Ishikawa (cell line): ENCODE measurements at regions not wholly inside any gene's neighbourhood (a gene's known extent, or its start where the extent isn't known, plus 50 kb on each side); places are given as distances from the start of the nearest gene placed in this dataset.

Experiments used
- CEBPB ChIP-seq: IDR thresholded peaks from 2 replicates; pipeline ENCODE4 v1.6.1; 2012
- CREB1 ChIP-seq: IDR thresholded peaks from 2 replicates; pipeline ENCODE4 v1.6.1; 2012; ENCODE audit warnings: low read depth
- EGR1 ChIP-seq: IDR thresholded peaks from 2 replicates; pipeline ENCODE4 v1.6.1; 2012
- EP300 ChIP-seq: IDR thresholded peaks from 2 replicates; pipeline ENCODE4 v1.6.1; 2012; ENCODE audit warnings: borderline replicate concordance
- FOXM1 ChIP-seq: IDR thresholded peaks from 2 replicates; pipeline ENCODE4 v1.6.1; 2012; ENCODE audit warnings: low read depth, borderline replicate concordance
- NFIC ChIP-seq: IDR thresholded peaks from 2 replicates; pipeline ENCODE4 v1.6.1; 2012
- RAD21 ChIP-seq: IDR thresholded peaks from 2 replicates; pipeline ENCODE4 v1.6.1; 2012; ENCODE audit warnings: low read depth
- REST ChIP-seq: IDR thresholded peaks from 2 replicates; pipeline ENCODE4 v1.6.1; 2012; ENCODE audit warnings: low read depth, mild to moderate bottlenecking
- TAF1 ChIP-seq: IDR thresholded peaks from 2 replicates; pipeline ENCODE4 v1.6.1; 2012; ENCODE audit warnings: low read depth, mild to moderate bottlenecking
- TCF12 ChIP-seq: IDR thresholded peaks from 2 replicates; pipeline ENCODE4 v1.6.1; 2012; ENCODE audit warnings: low read depth
- TEAD4 ChIP-seq: IDR thresholded peaks from 2 replicates; pipeline ENCODE4 v1.6.1; 2012
- USF1 ChIP-seq: IDR thresholded peaks from 2 replicates; pipeline ENCODE4 v1.6.1; 2012
- YY1 ChIP-seq: IDR thresholded peaks from 2 replicates; pipeline ENCODE4 v1.6.1; 2012; ENCODE audit warnings: low read depth
- ZBTB7A ChIP-seq: IDR thresholded peaks from 2 replicates; pipeline ENCODE4 v1.6.1; 2012; ENCODE audit warnings: low read depth
- TF ChIP-seq, protein P1 (sequence below): IDR thresholded peaks from 2 replicates; pipeline ENCODE4 v1.6.1; 2012

GRCh38 chr7:67380326-67380725 is 383.7 kb downstream of the TYW1 start:
- TF ChIP-seq TEAD4, result no peak
- TF ChIP-seq FOXM1, result no peak
- TF ChIP-seq EP300, result no peak
- no peak for TF ChIP-seq NFIC
- no peak for TF ChIP-seq ZBTB7A
- no peak for TF ChIP-seq TCF12
- TF ChIP-seq USF1, result no peak
- TF ChIP-seq EGR1, result no peak
- no peak for TF ChIP-seq CREB1
- TF ChIP-seq, protein P1, sequence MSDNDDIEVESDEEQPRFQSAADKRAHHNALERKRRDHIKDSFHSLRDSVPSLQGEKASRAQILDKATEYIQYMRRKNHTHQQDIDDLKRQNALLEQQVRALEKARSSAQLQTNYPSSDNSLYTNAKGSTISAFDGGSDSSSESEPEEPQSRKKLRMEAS, result no peak
- TF ChIP-seq REST, result no peak
- TF ChIP-seq TAF1, result no peak
- no peak for TF ChIP-seq YY1
- TF ChIP-seq RAD21, result no peak
- TF ChIP-seq CEBPB, result no peak

- TF ChIP-seq USF1, result no peak
- no peak for TF ChIP-seq REST
- TF ChIP-seq, protein P1, result no peak
- TF ChIP-seq TAF1, result no peak
- no peak for TF ChIP-seq CEBPB
- TF ChIP-seq NFIC, result no peak
- TF ChIP-seq TCF12, result no peak
- no peak for TF ChIP-seq FOXM1
- TF ChIP-seq TEAD4, result no peak
- no peak for TF ChIP-seq RAD21
- no peak for TF ChIP-seq CREB1
- no peak for TF ChIP-seq YY1
- no peak for TF ChIP-seq EGR1
- no peak for TF ChIP-seq ZBTB7A
- no peak for TF ChIP-seq EP300
These were observed 384.2 kb downstream of the TYW1 start for GRCh38 chr7:67380858-67381257.

DNA sequence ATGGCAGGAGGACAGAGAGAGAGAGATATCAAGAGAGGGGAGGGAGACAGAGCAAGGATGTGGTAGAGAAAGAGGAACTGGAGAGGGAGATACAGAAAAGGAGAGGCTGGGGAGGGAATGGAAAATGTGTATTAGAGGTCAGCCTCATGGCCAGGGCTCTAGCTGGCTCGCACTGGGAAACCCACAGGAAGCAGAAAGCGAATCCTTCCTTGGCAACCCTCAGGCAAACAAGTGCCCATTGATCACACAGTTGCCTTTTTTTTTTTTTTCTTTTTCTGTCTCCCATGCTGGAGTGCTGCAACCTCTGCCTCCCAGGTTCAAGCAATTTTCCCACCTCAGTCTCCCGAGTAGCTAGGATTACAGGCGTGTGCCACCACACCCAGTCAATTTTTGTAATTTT is 391.2 kb downstream of the TYW1 start:
- TF ChIP-seq EP300, result no peak
- TF ChIP-seq CREB1, result no peak
- no peak for TF ChIP-seq FOXM1
- TF ChIP-seq USF1, result no peak
- no peak for TF ChIP-seq RAD21
- no peak for TF ChIP-seq TCF12
- no peak for TF ChIP-seq YY1
- TF ChIP-seq TEAD4, result no peak
- TF ChIP-seq, protein P1, result no peak
- no peak for TF ChIP-seq CEBPB
- no peak for TF ChIP-seq ZBTB7A
- no peak for TF ChIP-seq REST
- no peak for TF ChIP-seq NFIC
- no peak for TF ChIP-seq TAF1
- TF ChIP-seq EGR1, result no peak

GRCh38 chr7:67391168-67391567 is 394.5 kb downstream of the TYW1 start:
- no peak for TF ChIP-seq TEAD4
